ENCODE measurements at regions not wholly inside any gene's neighbourhood (a gene's known extent, or its start where the extent isn't known, plus 50 kb on each side); places are given as distances from the start of the nearest gene placed in this dataset.

- TF ChIP-seq, protein P1, sequence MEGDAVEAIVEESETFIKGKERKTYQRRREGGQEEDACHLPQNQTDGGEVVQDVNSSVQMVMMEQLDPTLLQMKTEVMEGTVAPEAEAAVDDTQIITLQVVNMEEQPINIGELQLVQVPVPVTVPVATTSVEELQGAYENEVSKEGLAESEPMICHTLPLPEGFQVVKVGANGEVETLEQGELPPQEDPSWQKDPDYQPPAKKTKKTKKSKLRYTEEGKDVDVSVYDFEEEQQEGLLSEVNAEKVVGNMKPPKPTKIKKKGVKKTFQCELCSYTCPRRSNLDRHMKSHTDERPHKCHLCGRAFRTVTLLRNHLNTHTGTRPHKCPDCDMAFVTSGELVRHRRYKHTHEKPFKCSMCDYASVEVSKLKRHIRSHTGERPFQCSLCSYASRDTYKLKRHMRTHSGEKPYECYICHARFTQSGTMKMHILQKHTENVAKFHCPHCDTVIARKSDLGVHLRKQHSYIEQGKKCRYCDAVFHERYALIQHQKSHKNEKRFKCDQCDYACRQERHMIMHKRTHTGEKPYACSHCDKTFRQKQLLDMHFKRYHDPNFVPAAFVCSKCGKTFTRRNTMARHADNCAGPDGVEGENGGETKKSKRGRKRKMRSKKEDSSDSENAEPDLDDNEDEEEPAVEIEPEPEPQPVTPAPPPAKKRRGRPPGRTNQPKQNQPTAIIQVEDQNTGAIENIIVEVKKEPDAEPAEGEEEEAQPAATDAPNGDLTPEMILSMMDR (IDR thresholded peaks at IDR 0.05; ENCODE audit: insufficient read depth, low read depth, low read length, missing control alignments), result no peak
- H3K4me3 ChIP-seq (ENCODE audit: low read length), result no peak overlapping the region
- DNase-seq (ENCODE audit: low read depth), result no peak
These were observed 227.4 kb downstream of the MAN2A1 start for GRCh38 chr5:109917154-109917546.

DNA sequence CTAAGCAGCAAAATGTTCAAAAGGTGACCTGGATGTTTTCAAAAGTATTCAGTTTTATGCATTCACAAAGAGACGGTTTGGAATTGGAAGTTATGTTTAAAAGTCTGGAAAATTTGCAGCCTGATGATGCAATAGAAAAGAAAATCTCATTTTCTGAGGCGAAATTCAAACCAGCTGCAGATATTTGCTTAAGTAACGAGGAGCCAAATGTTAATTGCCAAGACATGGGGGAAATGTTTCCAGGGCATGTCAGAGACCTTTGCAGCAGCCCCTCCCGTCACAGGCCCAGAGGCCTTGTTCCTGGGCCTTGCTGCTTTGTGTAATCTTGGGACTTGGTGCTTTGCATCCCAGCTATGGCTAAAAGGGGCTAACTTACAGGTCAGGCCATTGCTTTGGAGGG lies 228.2 kb downstream of the MAN2A1 start:
- H3K4me3 ChIP-seq (ENCODE audit: low read length), result no peak overlapping the region
- no peak for DNase-seq (ENCODE audit: low read depth)
- TF ChIP-seq, protein P1 (IDR thresholded peaks at IDR 0.05; ENCODE audit: insufficient read depth, low read depth, low read length, missing control alignments), result no peak

DNA sequence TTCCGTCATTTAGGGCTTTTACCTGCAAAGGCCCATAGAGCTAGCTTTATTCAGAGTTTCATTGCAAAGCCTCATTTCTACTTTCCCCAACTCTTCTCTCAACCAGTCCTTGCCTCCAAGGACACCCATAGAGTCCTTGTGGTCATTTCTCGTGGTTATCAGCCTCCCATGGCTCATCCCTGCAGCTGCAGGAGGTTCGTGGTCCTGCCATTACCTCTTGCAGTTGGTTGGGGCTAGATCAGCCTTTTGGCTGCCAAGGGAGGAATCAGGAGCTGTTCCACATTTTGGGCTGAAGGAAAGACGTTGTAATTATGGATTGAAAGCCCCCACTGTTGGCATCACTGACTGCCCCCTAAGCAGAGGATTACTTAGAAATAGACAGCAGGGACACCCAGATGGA lies 231.0 kb downstream of the MAN2A1 start:
- TF ChIP-seq, protein P1 (IDR thresholded peaks at IDR 0.05; ENCODE audit: insufficient read depth, low read depth, low read length, missing control alignments), result no peak
- no peak for DNase-seq (ENCODE audit: low read depth)

GRCh38 chr5:109921735-109922380 lies 232.1 kb downstream of the MAN2A1 start:
- no peak for DNase-seq (ENCODE audit: low read depth)
- TF ChIP-seq, protein P1 (IDR thresholded peaks at IDR 0.05; ENCODE audit: insufficient read depth, low read depth, low read length, missing control alignments), result no peak
- H3K4me3 ChIP-seq (ENCODE audit: low read length), result no peak overlapping the region

More for the DNA sequence above, 231.0 kb downstream of the MAN2A1 start:
- H3K4me3 ChIP-seq (ENCODE audit: low read length), result no peak overlapping the region

- TF ChIP-seq, protein P1 (IDR thresholded peaks at IDR 0.05; ENCODE audit: insufficient read depth, low read depth, low read length, missing control alignments), result no peak
- no peak for DNase-seq (ENCODE audit: low read depth)
- no peak overlapping the region for H3K4me3 ChIP-seq (ENCODE audit: low read length)
These were observed 232.8 kb downstream of the MAN2A1 start for GRCh38 chr5:109922381-109922995.

GRCh38 chr5:109923205-109923604 lies 233.5 kb downstream of the MAN2A1 start:
- no peak overlapping the region for H3K4me3 ChIP-seq (ENCODE audit: low read length)
- no peak for DNase-seq (ENCODE audit: low read depth)
- TF ChIP-seq, protein P1 (IDR thresholded peaks at IDR 0.05; ENCODE audit: insufficient read depth, low read depth, low read length, missing control alignments), result no peak

All from epithelial cell of esophagus (primary cell).